Prostate gland (tissue), 2 donors: ENCODE measurements at regions not wholly inside any gene's neighbourhood (a gene's known extent, or its start where the extent isn't known, plus 50 kb on each side); places are given as distances from the start of the nearest gene placed in this dataset.

ENCODE experiments used
- DNase-seq: peaks from one replicate; pipeline ENCODE4 v3.0.0-alpha.2; 2019; ENCODE audit warnings: low spot score
- H3K27ac ChIP-seq, 2 donors: fragments of 200-600 bp; sonication (generic); 2 replicates each; pipeline ENCODE4 v1.5.1; 2017 to 2019
- H3K27me3 ChIP-seq: fragments of 200-600 bp; sonication (generic); replicated peaks from 2 replicates; pipeline ENCODE4 v1.5.1; 2019; ENCODE audit not compliant: insufficient read depth
- H3K36me3 ChIP-seq, 2 donors: fragments of 200-600 bp; sonication (generic); 1 replicate in 1 of 2; 2 replicates in 1 of 2; pipeline versions ENCODE4 v1.5.1 to v1.8.1; 2017 to 2019
- H3K4me1 ChIP-seq: fragments of 200-600 bp; sonication (generic); replicated peaks from 2 replicates; pipeline ENCODE4 v1.5.1; 2019
- H3K4me3 ChIP-seq, 2 donors: fragments of 200-600 bp; sonication (generic); 2 replicates each; pipeline ENCODE4 v1.5.1; 2017 to 2019
- H3K9me3 ChIP-seq: fragments of 200-600 bp; sonication (generic); 2 replicates; pipeline ENCODE4 v1.5.1; 2017
- CTCF ChIP-seq, 4 experiments: fragments of 200-600 bp in 2 of 4; fragments of 450-650 bp in 2 of 4; sonication (generic) in 2 of 4; IDR thresholded peaks; 1 replicate in 3 of 4; 2 replicates in 1 of 4; pipeline ENCODE4 v1.5.1; 2016 to 2019; ENCODE audit warnings: antibody characterized with exemption in 4 of 4, mild to moderate bottlenecking in 2 of 4, moderate library complexity in 2 of 4
- POLR2A ChIP-seq: fragments of 450-650 bp; IDR thresholded peaks from one replicate; pipeline ENCODE4 v1.6.1; 2016; ENCODE audit warnings: antibody characterized with exemption, mild to moderate bottlenecking
- POLR2AphosphoS5 ChIP-seq: sonication (generic); formaldehyde crosslinking; IDR thresholded peaks from one replicate; pipeline ENCODE4 v1.6.1; 2017; ENCODE audit warnings: antibody characterized with exemption
- WGBS: methylation state at CpG from one replicate; pipeline ENCODE4 v1.1.5; 2018; 5-methylcytosine and 5-hydroxymethylcytosine counted together
- intact Hi-C: fragments of 100-400 bp; cut with DNase I; formaldehyde crosslinking; loops from one replicate; pipeline ENCODE4 v1.14.2; 2022

- no peaks in the 10 kb centered on the region for H3K9me3 ChIP-seq
- H3K27me3 ChIP-seq, result no peaks in the 10 kb centered on the region
- no peak overlapping the region for H3K4me3 ChIP-seq
- no peaks in the 10 kb centered on the region for H3K4me1 ChIP-seq
- DNase-seq, result no peak
- TF ChIP-seq POLR2A (no peak), CTCF (IDR thresholded peaks at IDR 0.05) (no peak), POLR2AphosphoS5 (no peak)
- no peaks in the 10 kb centered on the region for H3K36me3 ChIP-seq
- intact Hi-C loops, result no loop called here
- WGBS, result 97% methylated on average over 4 of the region's 4 CpGs
- no peak overlapping the region for H3K27ac ChIP-seq
Observed at GRCh38 chr9:107567462-107567861, 77.9 kb upstream of the KLF4 start.

DNA sequence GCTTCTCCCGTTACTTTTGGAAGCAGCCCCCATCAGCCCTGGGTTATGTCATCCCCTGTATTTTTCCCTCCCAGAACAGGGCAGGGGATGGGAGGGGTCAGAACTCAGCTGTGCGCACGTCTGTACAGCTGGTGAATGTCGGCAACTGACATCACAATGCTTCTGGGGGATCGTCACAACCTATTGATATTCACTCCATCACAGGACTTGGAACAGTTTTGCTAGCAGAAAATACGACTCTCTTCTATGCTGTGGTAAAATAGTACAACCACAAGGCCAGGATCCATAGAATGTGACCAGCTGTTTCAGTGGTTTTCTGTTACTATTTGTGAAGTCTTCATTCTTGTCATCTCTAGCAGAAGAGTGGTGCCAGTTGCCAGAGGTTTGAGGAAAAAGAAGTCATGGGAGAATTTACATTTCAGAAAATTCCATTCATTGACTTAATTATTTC, 77.1 kb upstream of the KLF4 start:
- Histone ChIP-seq H3K27me3 (no peaks in the 10 kb centered on the region), H3K27ac (no peak overlapping the region), H3K36me3 (no peaks in the 10 kb centered on the region), H3K4me3 (no peak overlapping the region), H3K9me3 (no peaks in the 10 kb centered on the region), H3K4me1 (no peaks in the 10 kb centered on the region)
- WGBS, result 64% methylated on average over 6 of the region's 6 CpGs
- intact Hi-C loops, result no loop called here
- no peak for DNase-seq
- TF ChIP-seq POLR2AphosphoS5 (no peak), POLR2A (no peak), CTCF (IDR thresholded peaks at IDR 0.05) (no peak)

DNA sequence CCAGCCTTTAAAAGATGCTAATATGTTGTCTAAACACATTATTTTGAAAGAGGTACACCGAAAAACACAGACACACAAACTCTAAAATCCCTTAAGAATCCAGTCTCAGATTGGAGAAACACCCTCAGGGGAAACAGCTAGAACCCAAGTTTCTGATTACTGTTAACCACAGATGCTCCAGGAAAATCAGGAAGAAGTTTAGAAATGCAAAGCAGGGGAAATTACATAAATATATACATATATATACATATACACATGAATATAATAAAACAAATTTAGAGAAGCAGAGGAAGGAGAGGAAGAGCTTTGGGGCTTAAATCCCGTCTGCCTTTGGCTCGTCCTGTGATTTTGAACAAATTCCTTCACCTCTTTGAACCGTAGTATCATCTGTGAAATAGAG, 73.2 kb upstream of the KLF4 start:
- no peak overlapping the region for H3K4me3 ChIP-seq
- H3K36me3 ChIP-seq, result no peaks in the 10 kb centered on the region
- no peak overlapping the region for H3K27ac ChIP-seq
- intact Hi-C loops, result no loop called here
- no peak for TF ChIP-seq POLR2AphosphoS5
- no peak for TF ChIP-seq CTCF (IDR thresholded peaks at IDR 0.05)
- TF ChIP-seq POLR2A, result no peak
- H3K27me3 ChIP-seq, result no peaks in the 10 kb centered on the region
- no peak for DNase-seq
- no peaks in the 10 kb centered on the region for H3K9me3 ChIP-seq
- WGBS, result 95% methylated on average over 4 of the region's 4 CpGs
- H3K4me1 ChIP-seq, result no peaks in the 10 kb centered on the region

GRCh38 chr9:107559494-107560086, 70.0 kb upstream of the KLF4 start:
- no peak for TF ChIP-seq POLR2AphosphoS5
- TF ChIP-seq CTCF (IDR thresholded peaks at IDR 0.05), result no peak
- no peak for TF ChIP-seq POLR2A
- DNase-seq, result no peak
- H3K4me1 ChIP-seq, result no peaks in the 10 kb centered on the region
- intact Hi-C loops, result no loop called here
- no peak overlapping the region for H3K27ac ChIP-seq
- WGBS, result 91% methylated on average over 9 of the region's 9 CpGs
- no peaks in the 10 kb centered on the region for H3K36me3 ChIP-seq
- no peaks in the 10 kb centered on the region for H3K9me3 ChIP-seq
- no peak overlapping the region for H3K4me3 ChIP-seq
- no peaks in the 10 kb centered on the region for H3K27me3 ChIP-seq

DNA sequence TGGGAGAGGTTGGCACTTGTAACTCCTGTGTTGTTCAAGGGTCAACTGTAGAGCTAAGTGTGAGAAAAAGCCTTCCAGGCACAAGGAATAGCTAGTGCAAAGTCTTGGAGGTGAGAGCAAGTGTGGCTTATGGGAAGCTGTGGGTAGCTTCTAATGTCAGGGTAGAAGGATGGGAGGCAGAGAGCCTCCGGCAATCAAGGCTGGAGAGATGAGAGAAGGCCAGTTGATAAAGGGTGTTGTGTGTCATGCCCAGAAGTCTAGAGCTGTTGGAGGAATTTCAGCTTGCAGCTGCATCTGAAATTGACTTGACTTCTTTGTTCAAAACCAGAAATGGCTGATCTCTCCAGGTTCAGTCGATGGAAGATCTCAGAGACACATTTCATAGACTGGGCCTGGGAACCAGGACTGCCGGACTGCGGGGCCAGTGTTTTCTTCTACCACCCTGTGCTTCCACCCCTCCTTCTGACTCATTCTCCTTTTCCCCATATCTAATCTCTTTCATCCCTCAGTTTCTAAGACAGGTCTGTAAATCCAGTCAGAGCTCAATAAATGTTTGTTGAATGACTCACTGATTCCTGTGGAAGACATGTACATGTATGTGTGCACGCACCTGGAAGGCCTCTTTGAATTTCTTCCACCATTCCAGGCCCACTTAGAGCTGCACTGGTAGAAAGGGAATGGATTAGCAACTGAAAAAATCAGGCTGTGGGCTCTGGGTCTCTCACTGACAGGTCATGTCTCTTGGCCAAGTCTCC, 67.8 kb upstream of the KLF4 start:
- H3K27me3 ChIP-seq, result no peaks in the 10 kb centered on the region
- H3K4me1 ChIP-seq, result no peaks in the 10 kb centered on the region
- no peak for DNase-seq
- H3K4me3 ChIP-seq, result no peak overlapping the region
- H3K9me3 ChIP-seq, result no peaks in the 10 kb centered on the region
- H3K27ac ChIP-seq, result no peak overlapping the region
- intact Hi-C loops, result no loop called here
- 73% methylated on average over 5 of the region's 5 CpGs for WGBS
- H3K36me3 ChIP-seq, result no peaks in the 10 kb centered on the region
- no peak for TF ChIP-seq POLR2A
